Activated T-helper 17 cell treated with anti-CD3 and anti-CD28 coated beads, Interleukin-2, amount 50 U/mL, for 72 hours (primary cell): ENCODE measurements at regions not wholly inside any gene's neighbourhood (a gene's known extent, or its start where the extent isn't known, plus 50 kb on each side); places are given as distances from the start of the nearest gene placed in this dataset.

ENCODE experiments used
- ATAC-seq: fragments of 150-1000 bp; cut with Tn5 transposase; replicated peaks from 2 replicates; pipeline ENCODE4 v1.10.0; 2021; ENCODE audit warnings: mild to moderate bottlenecking, moderate library complexity
- H3K27ac Mint-ChIP-seq: one replicate; pipeline ENCODE4 v1.8.0; 2022; ENCODE audit warnings: mixed read lengths
- H3K27me3 Mint-ChIP-seq: one replicate; pipeline ENCODE4 v1.8.0; 2022; ENCODE audit warnings: mixed read lengths
- H3K36me3 Mint-ChIP-seq: one replicate; pipeline ENCODE4 v1.8.0; 2022; ENCODE audit warnings: low read depth, mild to moderate bottlenecking, mixed read lengths
- H3K4me1 Mint-ChIP-seq: one replicate; pipeline ENCODE4 v1.8.0; 2022; ENCODE audit warnings: mixed read lengths
- H3K4me3 Mint-ChIP-seq: one replicate; pipeline ENCODE4 v1.8.0; 2022; ENCODE audit warnings: mild to moderate bottlenecking, mixed read lengths
- H3K9me3 Mint-ChIP-seq: one replicate; pipeline ENCODE4 v1.8.0; 2022; ENCODE audit warnings: mixed read lengths

GRCh38 chr2:16476866-16477265 lies 188.8 kb downstream of the CYRIA start:
- H3K4me3 Mint-ChIP-seq: no peak overlapping the region
- H3K27ac Mint-ChIP-seq: no peak overlapping the region
- H3K36me3 Mint-ChIP-seq: no peaks in the 10 kb centered on the region
- H3K9me3 Mint-ChIP-seq: no peaks in the 10 kb centered on the region
- no peaks in the 10 kb centered on the region for H3K4me1 Mint-ChIP-seq
- ATAC-seq: no peak
- peaks cover 6% of the 10 kb centered on the region for H3K27me3 Mint-ChIP-seq

DNA sequence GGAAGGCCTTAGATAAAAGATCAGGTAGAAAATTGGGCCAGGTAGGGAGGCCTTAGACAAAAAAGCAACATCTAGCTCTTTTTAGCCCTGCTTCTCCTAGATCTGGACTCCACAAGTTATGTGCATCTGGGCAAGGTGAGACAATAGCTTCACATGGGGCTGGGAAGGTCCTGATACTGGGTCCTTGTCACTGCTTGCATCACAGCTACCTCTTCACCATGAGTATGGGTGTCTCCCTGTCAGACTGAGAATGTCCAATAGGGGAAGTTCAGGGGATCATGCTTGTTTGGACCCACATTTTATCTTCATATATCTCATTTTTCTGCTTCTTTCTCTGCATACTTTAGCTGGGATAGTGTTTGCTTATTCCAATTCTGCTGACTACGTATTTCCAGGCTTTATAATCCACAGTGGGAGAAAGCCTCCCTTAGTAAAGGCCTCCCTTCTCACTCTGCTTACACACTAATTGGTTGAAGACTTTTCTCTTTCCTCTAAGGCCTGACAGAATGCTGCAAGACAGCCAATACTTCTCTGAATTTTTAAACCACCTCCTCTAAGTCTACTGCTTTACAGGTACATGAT lies 189.6 kb downstream of the CYRIA start:
- no peak for ATAC-seq
- no peaks in the 10 kb centered on the region for H3K36me3 Mint-ChIP-seq
- H3K4me3 Mint-ChIP-seq: no peak overlapping the region
- H3K9me3 Mint-ChIP-seq: no peaks in the 10 kb centered on the region
- no peak overlapping the region for H3K27ac Mint-ChIP-seq
- H3K4me1 Mint-ChIP-seq: no peaks in the 10 kb centered on the region
- H3K27me3 Mint-ChIP-seq: peaks cover 8% of the 10 kb centered on the region

- Mint-ChIP-seq H3K36me3 (no peaks in the 10 kb centered on the region), H3K27ac (no peak overlapping the region), H3K27me3 (peaks cover 6% of the 10 kb centered on the region), H3K9me3 (no peaks in the 10 kb centered on the region), H3K4me1 (no peaks in the 10 kb centered on the region), H3K4me3 (no peak overlapping the region)
- no peak for ATAC-seq
Measured at GRCh38 chr2:16475586-16475985, 190.0 kb downstream of the CYRIA start.

DNA sequence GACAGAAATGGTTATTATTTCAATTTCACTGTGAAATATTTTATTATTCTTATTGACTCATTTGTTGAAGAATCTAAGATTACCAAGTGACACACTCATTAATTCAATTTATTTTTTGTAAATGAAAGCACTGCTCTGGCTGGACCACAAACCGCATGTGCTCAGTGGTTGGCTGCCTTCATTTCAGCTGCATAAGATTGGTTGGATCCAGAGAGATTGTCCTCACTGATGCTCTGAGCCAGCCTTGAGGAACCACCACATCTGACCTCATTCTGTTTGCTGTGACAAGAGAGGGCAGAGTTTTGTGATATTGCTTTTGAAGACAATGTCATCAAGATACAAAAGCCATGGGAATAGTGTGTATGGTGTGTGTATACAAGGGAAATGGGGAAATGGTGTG lies 192.1 kb downstream of the CYRIA start:
- H3K36me3 Mint-ChIP-seq: no peaks in the 10 kb centered on the region
- H3K27ac Mint-ChIP-seq: no peak overlapping the region
- H3K4me1 Mint-ChIP-seq: no peaks in the 10 kb centered on the region
- H3K9me3 Mint-ChIP-seq: no peaks in the 10 kb centered on the region
- peaks cover 6% of the 10 kb centered on the region for H3K27me3 Mint-ChIP-seq
- no peak for ATAC-seq
- no peak overlapping the region for H3K4me3 Mint-ChIP-seq

GRCh38 chr2:16470936-16471490 lies 194.6 kb downstream of the CYRIA start:
- Mint-ChIP-seq H3K36me3 (no peaks in the 10 kb centered on the region), H3K27ac (no peak overlapping the region), H3K4me3 (no peak overlapping the region), H3K9me3 (no peaks in the 10 kb centered on the region), H3K27me3 (peaks cover 6% of the 10 kb centered on the region), H3K4me1 (no peaks in the 10 kb centered on the region)
- no peak for ATAC-seq

- H3K27me3 Mint-ChIP-seq: peaks cover 4% of the 10 kb centered on the region
- H3K9me3 Mint-ChIP-seq: no peaks in the 10 kb centered on the region
- H3K27ac Mint-ChIP-seq: no peak overlapping the region
- ATAC-seq: no peak
- no peak overlapping the region for H3K4me3 Mint-ChIP-seq
- H3K36me3 Mint-ChIP-seq: no peaks in the 10 kb centered on the region
- no peaks in the 10 kb centered on the region for H3K4me1 Mint-ChIP-seq
Measured at GRCh38 chr2:16466821-16467151, 198.8 kb downstream of the CYRIA start.

GRCh38 chr2:16466133-16466820 lies 199.4 kb downstream of the CYRIA start:
- Mint-ChIP-seq H3K27me3 (peaks cover 4% of the 10 kb centered on the region), H3K9me3 (no peaks in the 10 kb centered on the region)
- ATAC-seq: no peak

DNA sequence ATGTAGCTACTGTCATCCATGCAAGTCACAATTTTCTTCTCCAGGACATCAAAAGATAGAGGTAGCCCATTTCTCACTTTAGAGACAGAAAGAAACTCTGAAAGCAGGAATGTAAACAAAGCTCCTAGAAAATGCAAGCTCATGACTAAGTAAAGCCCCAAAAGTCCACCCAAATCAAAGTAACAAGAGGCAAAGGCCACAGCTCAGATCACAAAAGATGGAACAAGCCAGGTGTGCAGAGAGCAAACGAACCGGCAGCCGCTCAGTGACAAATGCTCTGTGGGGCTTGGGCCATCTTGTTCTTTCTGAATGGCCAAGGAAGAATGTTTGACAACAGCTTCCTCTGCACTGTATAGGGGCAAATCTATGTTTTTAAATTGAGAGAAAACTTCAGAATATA lies 201.0 kb downstream of the CYRIA start:
- no peak for ATAC-seq
- Mint-ChIP-seq H3K36me3 (no peaks in the 10 kb centered on the region), H3K27ac (no peak overlapping the region), H3K27me3 (peaks cover 4% of the 10 kb centered on the region), H3K4me1 (no peaks in the 10 kb centered on the region), H3K4me3 (no peak overlapping the region), H3K9me3 (no peaks in the 10 kb centered on the region)

More at GRCh38 chr2:16466133-16466820, 199.4 kb downstream of the CYRIA start:
- no peak overlapping the region for H3K27ac Mint-ChIP-seq
- H3K4me1 Mint-ChIP-seq: no peaks in the 10 kb centered on the region
- no peaks in the 10 kb centered on the region for H3K36me3 Mint-ChIP-seq
- no peak overlapping the region for H3K4me3 Mint-ChIP-seq

- ATAC-seq: no peak
Measured at GRCh38 chr2:16462958-16463357, 202.7 kb downstream of the CYRIA start.

DNA sequence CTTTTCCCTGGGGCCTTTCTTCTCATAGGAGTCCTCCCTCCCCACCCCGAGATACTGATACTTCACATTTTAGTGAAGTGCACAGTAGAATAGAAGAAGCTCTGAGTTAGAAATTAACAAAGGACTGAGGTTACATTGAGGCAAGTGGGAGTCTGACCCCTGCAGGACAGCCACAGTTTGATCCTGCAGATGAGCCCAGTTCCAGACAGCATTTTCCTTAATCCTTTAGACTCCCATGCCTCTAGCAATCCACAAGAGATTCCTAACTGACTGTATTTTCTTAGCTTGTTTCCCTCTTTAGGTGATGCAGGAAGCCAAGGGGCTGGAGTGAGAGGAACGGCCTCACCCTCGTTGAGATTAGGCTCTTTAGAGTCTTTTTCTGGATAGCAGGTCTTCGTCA lies 204.0 kb downstream of the CYRIA start:
- Mint-ChIP-seq H3K36me3 (no peaks in the 10 kb centered on the region), H3K9me3 (no peaks in the 10 kb centered on the region), H3K27ac (no peak overlapping the region), H3K27me3 (peaks cover 4% of the 10 kb centered on the region), H3K4me1 (no peaks in the 10 kb centered on the region), H3K4me3 (no peak overlapping the region)
- no peak for ATAC-seq

More at GRCh38 chr2:16462958-16463357, 202.7 kb downstream of the CYRIA start:
- H3K27me3 Mint-ChIP-seq: peaks cover 4% of the 10 kb centered on the region
- H3K27ac Mint-ChIP-seq: no peak overlapping the region
- no peaks in the 10 kb centered on the region for H3K4me1 Mint-ChIP-seq
- H3K36me3 Mint-ChIP-seq: no peaks in the 10 kb centered on the region
- H3K9me3 Mint-ChIP-seq: no peaks in the 10 kb centered on the region
- no peak overlapping the region for H3K4me3 Mint-ChIP-seq

DNA sequence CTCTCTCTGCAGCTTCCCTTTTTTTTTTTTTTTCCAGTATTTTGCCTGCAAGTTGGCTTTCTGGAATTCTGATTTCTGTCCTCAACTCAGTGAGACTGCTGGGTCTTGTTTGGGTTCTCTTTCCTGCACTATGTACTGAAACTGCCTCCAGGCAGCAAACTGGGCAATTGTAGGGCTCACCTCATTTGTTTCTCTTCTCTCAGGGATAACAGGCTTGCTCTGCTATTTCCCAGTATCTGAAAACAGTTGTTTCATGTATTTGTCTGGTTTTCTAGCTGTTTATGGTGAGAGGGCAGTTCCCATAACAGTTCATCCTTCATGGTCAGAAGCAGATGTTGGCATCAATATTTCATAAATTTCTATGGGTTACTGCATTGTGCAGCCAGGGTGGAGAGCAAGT lies 206.0 kb downstream of the CYRIA start:
- Mint-ChIP-seq H3K27me3 (peaks cover 4% of the 10 kb centered on the region), H3K4me3 (no peak overlapping the region), H3K36me3 (no peaks in the 10 kb centered on the region), H3K4me1 (no peaks in the 10 kb centered on the region), H3K27ac (no peak overlapping the region), H3K9me3 (no peaks in the 10 kb centered on the region)
- ATAC-seq: no peak

DNA sequence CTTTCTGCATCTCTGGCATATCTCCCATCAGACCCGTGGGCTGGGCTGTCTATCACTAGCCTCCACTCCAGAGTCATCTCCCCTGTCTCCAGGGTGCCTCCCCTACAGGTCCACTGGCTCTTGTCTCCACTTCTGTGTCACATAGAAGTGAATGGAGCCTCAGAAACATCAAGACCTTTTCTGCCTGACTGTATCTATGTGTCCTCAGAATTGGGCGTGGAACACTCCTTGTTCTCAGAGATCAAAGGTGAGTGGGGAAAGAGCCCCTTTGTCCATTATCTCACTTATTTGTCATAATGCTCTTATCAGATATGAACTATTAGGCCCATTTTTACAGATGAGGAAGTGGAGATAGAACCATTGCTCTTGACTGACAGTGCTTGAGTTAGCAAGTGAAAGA lies 211.0 kb downstream of the CYRIA start:
- no peaks in the 10 kb centered on the region for H3K9me3 Mint-ChIP-seq
- no peaks in the 10 kb centered on the region for H3K36me3 Mint-ChIP-seq
- ATAC-seq: no peak

DNA sequence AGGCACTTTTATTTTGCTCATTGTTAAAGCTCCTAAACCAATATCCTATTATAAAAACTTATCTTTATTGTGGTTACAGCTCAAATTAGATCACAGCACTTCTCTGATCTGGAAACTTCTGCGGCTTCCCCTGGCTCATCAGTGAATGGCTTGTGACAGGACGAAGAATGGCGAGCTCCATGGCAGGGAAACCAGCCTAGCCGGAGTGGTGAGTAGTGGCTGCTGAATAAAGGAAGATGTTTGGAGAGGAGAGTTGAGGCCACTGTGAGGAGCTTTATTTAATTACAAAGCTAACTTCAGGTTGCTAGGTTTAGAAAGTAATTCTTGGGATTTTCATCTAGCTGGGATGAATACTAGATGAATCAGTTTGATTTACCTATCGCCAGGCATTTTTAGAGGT lies 213.5 kb downstream of the CYRIA start:
- Mint-ChIP-seq H3K4me1 (no peaks in the 10 kb centered on the region), H3K9me3 (peaks cover 4% of the 10 kb centered on the region), H3K36me3 (no peaks in the 10 kb centered on the region), H3K4me3 (no peak overlapping the region), H3K27ac (no peak overlapping the region), H3K27me3 (peaks cover 3% of the 10 kb centered on the region)
- no peak for ATAC-seq

More for the DNA sequence above, 211.0 kb downstream of the CYRIA start:
- H3K4me3 Mint-ChIP-seq: no peak overlapping the region
- no peak overlapping the region for H3K27ac Mint-ChIP-seq
- no peaks in the 10 kb centered on the region for H3K4me1 Mint-ChIP-seq
- no peaks in the 10 kb centered on the region for H3K27me3 Mint-ChIP-seq

- Mint-ChIP-seq H3K27ac (no peak overlapping the region), H3K4me1 (no peaks in the 10 kb centered on the region), H3K27me3 (peaks cover 7% of the 10 kb centered on the region), H3K9me3 (peaks cover 7% of the 10 kb centered on the region), H3K36me3 (no peaks in the 10 kb centered on the region), H3K4me3 (no peak overlapping the region)
- no peak for ATAC-seq
Measured at GRCh38 chr2:16446706-16447105, 218.9 kb downstream of the CYRIA start.

GRCh38 chr2:16442971-16443370 lies 222.7 kb downstream of the CYRIA start:
- H3K27me3 Mint-ChIP-seq: peaks cover 10% of the 10 kb centered on the region
- ATAC-seq: no peak
- no peak overlapping the region for H3K27ac Mint-ChIP-seq
- no peak overlapping the region for H3K4me3 Mint-ChIP-seq
- no peaks in the 10 kb centered on the region for H3K36me3 Mint-ChIP-seq
- no peaks in the 10 kb centered on the region for H3K4me1 Mint-ChIP-seq
- H3K9me3 Mint-ChIP-seq: peaks cover 3% of the 10 kb centered on the region
